Neural progenitor cell (in vitro differentiated cells): ENCODE measurements at regions not wholly inside any gene's neighbourhood (a gene's known extent, or its start where the extent isn't known, plus 50 kb on each side); places are given as distances from the start of the nearest gene placed in this dataset.

ENCODE experiments used
- DNase-seq: peaks from one replicate; pipeline ENCODE4 v3.0.0-alpha.2; 2016; ENCODE audit warnings: low spot score
- H2AFZ ChIP-seq: fragments of 200-600 bp; sonication (generic); replicated peaks from 2 replicates; pipeline ENCODE4 v1.6.1; 2016; ENCODE audit warnings: antibody characterized with exemption
- H3F3A ChIP-seq: fragments of 200-600 bp; sonication (generic); 2 replicates; pipeline ENCODE4 v1.6.1; 2016; ENCODE audit warnings: antibody characterized with exemption, low read depth
- H3K27ac ChIP-seq: fragments of 200-600 bp; sonication (generic); 2 replicates; pipeline ENCODE4 v1.5.1; 2016; ENCODE audit warnings: mild to moderate bottlenecking
- H3K27me3 ChIP-seq: fragments of 200-600 bp; sonication (generic); 2 replicates; pipeline ENCODE4 v1.6.1; 2016; ENCODE audit warnings: mild to moderate bottlenecking, moderate library complexity
- H3K36me3 ChIP-seq: fragments of 200-600 bp; sonication (generic); 2 replicates; pipeline ENCODE4 v1.5.1; 2016
- H3K4me1 ChIP-seq: fragments of 200-600 bp; sonication (generic); 2 replicates; pipeline ENCODE4 v1.6.1; 2016; ENCODE audit warnings: mixed run types
- H3K4me2 ChIP-seq: fragments of 200-600 bp; sonication (generic); 2 replicates; pipeline ENCODE4 v1.6.1; 2016
- H3K4me3 ChIP-seq: fragments of 200-600 bp; sonication (generic); 2 replicates; pipeline ENCODE4 v1.5.1; 2016
- H3K79me2 ChIP-seq: fragments of 200-600 bp; sonication (generic); 2 replicates; pipeline ENCODE4 v1.6.1; 2016; ENCODE audit warnings: low read depth
- H3K9ac ChIP-seq: fragments of 200-600 bp; sonication (generic); 2 replicates; pipeline ENCODE4 v1.6.1; 2016
- H3K9me3 ChIP-seq: fragments of 200-600 bp; sonication (generic); 2 replicates; pipeline ENCODE4 v1.5.1; 2016; ENCODE audit warnings: low read depth
- H4K20me1 ChIP-seq: fragments of 200-600 bp; sonication (generic); 2 replicates; pipeline ENCODE4 v1.6.1; 2016; ENCODE audit warnings: low read depth
- H3K27ac Mint-ChIP-seq: 3 replicates; pipeline ENCODE4 v1.8.0; 2021; ENCODE audit warnings: mixed read lengths
- H3K27me3 Mint-ChIP-seq: 2 replicates; pipeline ENCODE4 v1.8.0; 2022; ENCODE audit warnings: low read depth, mild to moderate bottlenecking, inconsistent platforms, moderate library complexity, mixed read lengths; ENCODE audit not compliant: insufficient read depth
- H3K36me3 Mint-ChIP-seq: 3 replicates; pipeline ENCODE4 v1.8.0; 2021; ENCODE audit warnings: mixed read lengths
- H3K4me1 Mint-ChIP-seq: 3 replicates; pipeline ENCODE4 v1.8.0; 2021; ENCODE audit warnings: mixed read lengths
- H3K4me3 Mint-ChIP-seq: 3 replicates; pipeline ENCODE4 v1.8.0; 2021; ENCODE audit warnings: mild to moderate bottlenecking, moderate library complexity, mixed read lengths
- H3K9me3 Mint-ChIP-seq: 3 replicates; pipeline ENCODE4 v1.8.0; 2020; ENCODE audit warnings: mixed read lengths
- EZH2 ChIP-seq: fragments of 200-600 bp; sonication (generic); IDR thresholded peaks from 2 replicates; pipeline ENCODE4 v1.6.1; 2017; ENCODE audit warnings: antibody characterized with exemption, mild to moderate bottlenecking, moderate library complexity
- EZH2phosphoT487 ChIP-seq: fragments of 200-600 bp; sonication (generic); IDR thresholded peaks from 2 replicates; pipeline ENCODE4 v1.6.1; 2017; ENCODE audit warnings: antibody characterized with exemption
- TF ChIP-seq, protein P1 (sequence below): fragments of 200-600 bp; sonication (generic); IDR thresholded peaks from 2 replicates; pipeline ENCODE4 v1.5.1; 2017; ENCODE audit warnings: antibody characterized with exemption, mild to moderate bottlenecking

DNA sequence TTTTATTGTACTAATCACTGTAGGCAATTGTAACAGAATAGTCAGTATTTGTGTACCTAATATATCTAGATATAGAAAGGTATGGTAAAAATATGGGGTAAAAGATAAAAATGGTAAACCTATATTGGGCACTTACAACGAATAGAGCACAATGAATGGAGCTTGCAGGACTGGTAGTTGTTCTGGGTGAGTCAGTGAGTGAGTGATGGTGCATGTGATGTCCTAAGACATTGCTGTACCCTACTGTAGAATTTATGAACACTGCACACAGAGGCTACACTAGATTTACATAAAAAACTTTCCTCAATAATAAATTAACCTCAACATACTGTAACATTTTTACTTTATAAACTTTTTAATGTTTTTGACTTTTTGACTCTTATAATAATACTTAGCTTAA, 274.3 kb upstream of the PPP2R3A start:
- Mint-ChIP-seq H3K4me1 (peaks cover 19% of the 10 kb centered on the region), H3K27me3 (peaks cover 3% of the 10 kb centered on the region), H3K9me3 (peaks cover 6% of the 10 kb centered on the region), H3K4me3 (no peak overlapping the region), H3K36me3 (peaks cover 2% of the 10 kb centered on the region), H3K27ac (no peak overlapping the region)
- Histone ChIP-seq H3K4me3 (no peak overlapping the region), H3K27me3 (no peaks in the 10 kb centered on the region), H3K4me1 (peaks cover 20% of the 10 kb centered on the region), H3K27ac (no peak overlapping the region), H3K79me2 (no peaks in the 10 kb centered on the region), H3K4me2 (no peak overlapping the region), H2AFZ (no peak overlapping the region), H4K20me1 (no peaks in the 10 kb centered on the region), H3K9ac (no peak overlapping the region), H3K9me3 (no peaks in the 10 kb centered on the region), H3K36me3 (no peaks in the 10 kb centered on the region), H3F3A (peaks cover 27% of the 10 kb centered on the region)
- no peak for TF ChIP-seq EZH2phosphoT487
- no peak for TF ChIP-seq EZH2
- DNase-seq, result no peak

- no peaks in the 10 kb centered on the region for H3K79me2 ChIP-seq
- H2AFZ ChIP-seq, result no peak overlapping the region
- Mint-ChIP-seq H3K27me3 (no peaks in the 10 kb centered on the region), H3K36me3 (peaks cover 2% of the 10 kb centered on the region), H3K27ac (no peak overlapping the region), H3K4me1 (peaks cover 16% of the 10 kb centered on the region), H3K9me3 (peaks cover 2% of the 10 kb centered on the region), H3K4me3 (no peak overlapping the region)
- DNase-seq, result no peak
- peaks cover 20% of the 10 kb centered on the region for H3F3A ChIP-seq
- no peak overlapping the region for H3K4me3 ChIP-seq
- no peak overlapping the region for H3K9ac ChIP-seq
- no peaks in the 10 kb centered on the region for H3K36me3 ChIP-seq
- H3K4me2 ChIP-seq, result no peak overlapping the region
- no peak overlapping the region for H3K27ac ChIP-seq
- no peaks in the 10 kb centered on the region for H3K27me3 ChIP-seq
- TF ChIP-seq EZH2phosphoT487 (no peak), EZH2 (no peak)
- TF ChIP-seq, protein P1, sequence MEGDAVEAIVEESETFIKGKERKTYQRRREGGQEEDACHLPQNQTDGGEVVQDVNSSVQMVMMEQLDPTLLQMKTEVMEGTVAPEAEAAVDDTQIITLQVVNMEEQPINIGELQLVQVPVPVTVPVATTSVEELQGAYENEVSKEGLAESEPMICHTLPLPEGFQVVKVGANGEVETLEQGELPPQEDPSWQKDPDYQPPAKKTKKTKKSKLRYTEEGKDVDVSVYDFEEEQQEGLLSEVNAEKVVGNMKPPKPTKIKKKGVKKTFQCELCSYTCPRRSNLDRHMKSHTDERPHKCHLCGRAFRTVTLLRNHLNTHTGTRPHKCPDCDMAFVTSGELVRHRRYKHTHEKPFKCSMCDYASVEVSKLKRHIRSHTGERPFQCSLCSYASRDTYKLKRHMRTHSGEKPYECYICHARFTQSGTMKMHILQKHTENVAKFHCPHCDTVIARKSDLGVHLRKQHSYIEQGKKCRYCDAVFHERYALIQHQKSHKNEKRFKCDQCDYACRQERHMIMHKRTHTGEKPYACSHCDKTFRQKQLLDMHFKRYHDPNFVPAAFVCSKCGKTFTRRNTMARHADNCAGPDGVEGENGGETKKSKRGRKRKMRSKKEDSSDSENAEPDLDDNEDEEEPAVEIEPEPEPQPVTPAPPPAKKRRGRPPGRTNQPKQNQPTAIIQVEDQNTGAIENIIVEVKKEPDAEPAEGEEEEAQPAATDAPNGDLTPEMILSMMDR, result no peak
- peaks cover 15% of the 10 kb centered on the region for H3K4me1 ChIP-seq
- H4K20me1 ChIP-seq, result no peaks in the 10 kb centered on the region
- no peaks in the 10 kb centered on the region for H3K9me3 ChIP-seq
These were observed 271.4 kb upstream of the PPP2R3A start for GRCh38 chr3:135694142-135694541.

GRCh38 chr3:135699741-135700140, 265.8 kb upstream of the PPP2R3A start:
- Histone ChIP-seq H3K36me3 (no peaks in the 10 kb centered on the region), H3K79me2 (no peaks in the 10 kb centered on the region), H3F3A (no peaks in the 10 kb centered on the region), H3K27me3 (no peaks in the 10 kb centered on the region), H4K20me1 (no peaks in the 10 kb centered on the region), H3K4me1 (no peaks in the 10 kb centered on the region), H2AFZ (no peak overlapping the region), H3K4me3 (no peak overlapping the region), H3K9ac (no peak overlapping the region), H3K27ac (no peak overlapping the region), H3K4me2 (no peak overlapping the region), H3K9me3 (no peaks in the 10 kb centered on the region)
- no peak for TF ChIP-seq EZH2phosphoT487
- TF ChIP-seq EZH2, result no peak
- TF ChIP-seq, protein P1, result no peak
- Mint-ChIP-seq H3K36me3 (no peaks in the 10 kb centered on the region), H3K27ac (no peak overlapping the region), H3K4me3 (no peak overlapping the region), H3K27me3 (peaks cover 5% of the 10 kb centered on the region), H3K4me1 (peaks cover 10% of the 10 kb centered on the region), H3K9me3 (no peaks in the 10 kb centered on the region)
- no peak for DNase-seq

DNA sequence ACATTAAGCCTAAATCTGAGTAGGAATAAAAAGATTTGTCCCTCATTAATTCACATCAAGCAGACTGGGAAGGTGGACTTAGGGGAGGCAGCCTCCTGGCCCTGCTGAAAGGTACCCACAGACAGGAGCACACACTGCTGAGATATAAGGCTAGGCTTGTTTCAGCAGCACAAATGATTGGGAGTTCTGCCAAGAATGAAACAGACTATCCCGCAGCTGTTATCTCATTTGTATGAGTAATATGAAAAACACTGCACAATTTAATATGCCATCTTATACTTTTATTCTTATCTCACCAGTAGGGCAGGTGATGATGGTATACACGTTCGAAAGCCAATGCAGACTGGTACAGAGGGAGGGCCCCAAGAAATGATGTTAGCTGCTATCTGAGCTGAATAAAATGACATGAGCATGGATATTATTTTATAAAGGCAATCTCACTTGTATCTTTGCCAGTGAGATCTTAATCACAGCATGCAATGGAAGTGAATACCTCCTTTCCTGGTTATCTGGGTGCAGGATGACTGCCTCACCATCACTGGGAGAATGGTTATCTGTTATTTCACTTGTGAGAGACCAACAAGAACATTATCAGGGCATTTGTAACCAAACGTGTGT, 258.7 kb upstream of the PPP2R3A start:
- H3K9ac ChIP-seq, result no peak overlapping the region
- H3F3A ChIP-seq, result no peaks in the 10 kb centered on the region
- no peaks in the 10 kb centered on the region for H3K36me3 ChIP-seq
- TF ChIP-seq EZH2phosphoT487 (no peak), EZH2 (no peak)
- TF ChIP-seq, protein P1, result no peak
- H3K4me1 ChIP-seq, result no peaks in the 10 kb centered on the region
- no peak overlapping the region for H2AFZ ChIP-seq
- no peak for DNase-seq
- H3K4me2 ChIP-seq, result no peak overlapping the region
- H3K4me1 Mint-ChIP-seq, result peaks cover 8% of the 10 kb centered on the region
- H3K27ac Mint-ChIP-seq, result no peak overlapping the region
- no peaks in the 10 kb centered on the region for H3K9me3 Mint-ChIP-seq
- H3K27me3 Mint-ChIP-seq, result peaks cover 5% of the 10 kb centered on the region
- H3K36me3 Mint-ChIP-seq, result no peaks in the 10 kb centered on the region
- H3K27ac ChIP-seq, result no peak overlapping the region
- no peaks in the 10 kb centered on the region for H3K27me3 ChIP-seq
- no peaks in the 10 kb centered on the region for H4K20me1 ChIP-seq
- H3K4me3 Mint-ChIP-seq, result no peak overlapping the region
- H3K9me3 ChIP-seq, result no peaks in the 10 kb centered on the region
- H3K4me3 ChIP-seq, result no peak overlapping the region
- H3K79me2 ChIP-seq, result no peaks in the 10 kb centered on the region
